ENCODE measurements at regions not wholly inside any gene's neighbourhood (a gene's known extent, or its start where the extent isn't known, plus 50 kb on each side); places are given as distances from the start of the nearest gene placed in this dataset.

DNA sequence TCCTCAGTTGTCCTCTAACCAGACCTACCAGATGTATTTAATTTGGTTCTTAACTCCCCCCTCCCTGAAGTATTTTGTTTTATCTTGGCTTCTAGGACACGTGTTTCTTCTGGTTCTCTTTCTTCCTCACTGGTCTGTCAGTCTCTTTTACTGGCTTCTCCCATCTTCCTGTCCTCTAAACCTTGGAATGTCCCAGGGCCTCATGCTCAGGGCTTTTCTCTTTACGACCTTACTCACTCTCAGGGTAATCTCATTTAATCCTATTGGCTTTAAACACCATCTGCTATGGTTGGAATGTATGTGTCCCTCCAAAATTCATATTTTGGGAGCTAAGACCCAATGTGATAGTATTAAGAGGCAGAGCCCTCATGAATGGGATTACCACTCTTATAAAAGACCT is 418.2 kb upstream of the PODXL start:
- H3K27me3 Mint-ChIP-seq (ENCODE audit: low read depth) = no peaks in the 10 kb centered on the region
- intact Hi-C loops (cut with micrococcal nuclease) = no loop called here
- H3K36me3 Mint-ChIP-seq (ENCODE audit: low read depth) = no peaks in the 10 kb centered on the region
- H3K4me1 Mint-ChIP-seq (ENCODE audit: low read depth) = no peaks in the 10 kb centered on the region
- no peak for DNase-seq
- CTCF ChIA-PET = interaction anchor here (0.5 to 1.1 kb wide), 2 partner anchors 11 to 605 kb away, joined by 3 to 4 read pairs; no protein-coding TSS in a partner anchor
- H3K4me3 Mint-ChIP-seq = no peak overlapping the region
- no peaks in the 10 kb centered on the region for H3K9me3 Mint-ChIP-seq
- no peak overlapping the region for H3K27ac Mint-ChIP-seq

DNA sequence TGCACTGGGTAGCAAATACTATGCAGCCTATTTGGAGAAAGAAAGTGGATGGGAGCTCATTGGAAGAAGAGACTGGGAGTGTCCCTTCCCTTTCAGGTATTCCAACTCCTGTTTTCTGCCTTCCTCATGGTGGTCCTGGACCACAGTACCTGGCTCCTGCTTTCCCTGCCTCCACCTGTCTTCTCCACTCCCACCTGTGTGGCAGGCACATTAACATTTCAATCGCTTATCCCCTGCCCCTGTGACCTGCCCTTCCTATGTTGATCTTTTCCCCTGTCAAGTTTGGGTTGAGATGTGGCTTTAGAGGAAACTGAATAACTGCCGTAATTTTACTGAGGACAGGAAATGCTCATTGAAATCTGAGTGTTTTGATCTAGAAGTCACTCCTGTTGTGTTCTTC is 415.8 kb upstream of the PODXL start:
- Mint-ChIP-seq H3K4me1 (ENCODE audit: low read depth) (no peaks in the 10 kb centered on the region), H3K27me3 (ENCODE audit: low read depth) (no peaks in the 10 kb centered on the region), H3K9me3 (no peaks in the 10 kb centered on the region), H3K27ac (no peak overlapping the region), H3K4me3 (no peak overlapping the region), H3K36me3 (ENCODE audit: low read depth) (no peaks in the 10 kb centered on the region)
- DNase-seq = no peak
- CTCF ChIA-PET = no interaction called here
- intact Hi-C loops (cut with micrococcal nuclease) = no loop called here

DNA sequence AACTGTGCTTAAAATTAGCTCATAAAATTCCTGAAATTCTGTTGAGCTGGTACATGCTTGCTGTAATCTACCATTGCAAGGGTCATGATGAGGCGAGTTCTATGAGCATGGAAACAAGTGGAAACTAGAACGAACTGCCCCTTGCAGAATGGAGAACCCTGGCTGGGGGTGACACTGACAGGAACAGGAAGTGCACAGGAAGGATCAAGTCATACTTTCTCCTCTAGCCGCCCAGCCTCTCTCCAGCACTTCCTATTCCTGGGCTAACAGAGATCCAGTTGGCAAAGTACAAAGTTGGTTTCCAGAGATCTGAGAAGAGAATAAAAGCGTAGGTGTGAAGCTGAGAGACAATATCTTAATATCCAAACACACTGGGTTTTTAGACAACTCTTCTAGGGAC is 414.2 kb upstream of the PODXL start:
- no peaks in the 10 kb centered on the region for H3K27me3 Mint-ChIP-seq (ENCODE audit: low read depth)
- DNase-seq = no peak
- H3K27ac Mint-ChIP-seq = no peak overlapping the region
- intact Hi-C loops (cut with micrococcal nuclease) = no loop called here
- H3K36me3 Mint-ChIP-seq (ENCODE audit: low read depth) = no peaks in the 10 kb centered on the region
- CTCF ChIA-PET = interaction anchor here (0.6 kb wide), 1 partner anchor 279 kb away, joined by 3 read pairs; no protein-coding TSS in a partner anchor
- no peaks in the 10 kb centered on the region for H3K4me1 Mint-ChIP-seq (ENCODE audit: low read depth)
- H3K9me3 Mint-ChIP-seq = no peaks in the 10 kb centered on the region
- H3K4me3 Mint-ChIP-seq = no peak overlapping the region

DNA sequence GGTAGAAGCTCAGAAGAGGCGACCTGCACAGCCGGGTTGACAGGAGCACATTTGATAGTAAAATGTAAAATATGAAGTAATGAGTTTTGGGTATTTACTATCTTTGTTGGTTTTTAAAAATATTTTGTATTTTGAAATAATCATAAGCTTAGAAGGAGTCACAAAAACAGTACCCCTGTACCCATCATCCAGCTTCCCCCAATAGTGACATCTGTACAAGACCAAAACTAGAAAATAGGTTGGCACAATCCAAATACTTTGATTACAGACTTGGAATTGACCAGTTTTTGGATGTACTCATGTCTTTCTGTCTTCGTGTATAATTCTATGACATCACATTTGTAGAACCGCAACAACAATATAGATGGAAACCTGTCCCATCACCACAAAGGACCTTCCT is 413.1 kb upstream of the PODXL start:
- no peaks in the 10 kb centered on the region for H3K4me1 Mint-ChIP-seq (ENCODE audit: low read depth)
- no peak overlapping the region for H3K27ac Mint-ChIP-seq
- H3K36me3 Mint-ChIP-seq (ENCODE audit: low read depth) = no peaks in the 10 kb centered on the region
- no peak overlapping the region for H3K4me3 Mint-ChIP-seq
- DNase-seq = no peak
- H3K9me3 Mint-ChIP-seq = no peaks in the 10 kb centered on the region
- CTCF ChIA-PET = no interaction called here
- no peaks in the 10 kb centered on the region for H3K27me3 Mint-ChIP-seq (ENCODE audit: low read depth)
- intact Hi-C loops (cut with micrococcal nuclease) = no loop called here

DNA sequence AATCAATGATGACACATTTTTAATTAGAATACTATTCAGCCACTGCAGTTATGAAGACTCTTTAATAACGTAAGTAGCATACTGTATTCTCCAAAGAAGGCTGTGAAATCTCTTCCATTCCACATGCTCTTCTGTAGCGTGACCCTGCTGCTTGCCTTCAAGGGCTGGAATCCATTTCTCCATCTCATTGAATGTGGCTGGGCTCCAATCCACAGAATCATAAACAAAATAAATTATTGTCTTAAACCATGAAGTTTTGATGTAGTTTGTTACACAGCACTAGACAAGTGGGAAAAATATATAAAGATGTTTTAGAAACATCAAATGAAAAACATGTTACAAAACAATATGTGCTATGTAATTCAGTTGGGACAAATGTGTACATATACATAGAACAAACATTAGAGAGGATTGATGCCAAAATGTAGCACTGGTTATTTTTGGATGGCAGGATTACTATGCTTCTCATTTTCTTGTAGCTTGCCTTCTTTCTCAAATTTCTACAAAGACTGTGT is 410.8 kb upstream of the PODXL start:
- no peak overlapping the region for H3K4me3 Mint-ChIP-seq
- no peaks in the 10 kb centered on the region for H3K27me3 Mint-ChIP-seq (ENCODE audit: low read depth)
- H3K36me3 Mint-ChIP-seq (ENCODE audit: low read depth) = no peaks in the 10 kb centered on the region
- H3K9me3 Mint-ChIP-seq = no peaks in the 10 kb centered on the region
- CTCF ChIA-PET = no interaction called here
- H3K27ac Mint-ChIP-seq = no peak overlapping the region
- no peaks in the 10 kb centered on the region for H3K4me1 Mint-ChIP-seq (ENCODE audit: low read depth)
- intact Hi-C loops (cut with micrococcal nuclease) = no loop called here
- DNase-seq = no peak

DNA sequence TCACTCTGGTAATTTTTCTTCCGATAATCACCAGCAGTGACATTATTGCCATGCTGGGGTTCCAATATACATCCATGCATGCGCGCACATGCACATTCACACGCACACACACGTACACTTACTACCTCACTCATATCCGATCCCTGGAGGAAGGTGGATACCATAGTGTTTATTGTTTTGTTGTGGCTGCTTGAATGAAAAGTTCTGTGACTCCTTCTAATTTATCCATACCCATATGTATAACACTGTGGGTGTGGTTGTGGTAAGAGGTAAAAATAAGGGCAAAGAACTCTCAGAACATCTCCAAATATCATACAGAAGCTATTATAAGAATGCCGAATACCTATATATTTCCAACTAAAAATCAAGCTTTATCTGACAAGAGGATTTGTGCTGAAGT is 407.8 kb upstream of the PODXL start:
- Mint-ChIP-seq H3K9me3 (no peaks in the 10 kb centered on the region), H3K36me3 (ENCODE audit: low read depth) (no peaks in the 10 kb centered on the region), H3K4me1 (ENCODE audit: low read depth) (no peaks in the 10 kb centered on the region), H3K4me3 (no peak overlapping the region), H3K27ac (no peak overlapping the region), H3K27me3 (ENCODE audit: low read depth) (peaks cover 6% of the 10 kb centered on the region)
- CTCF ChIA-PET = interaction anchor here (1.4 kb wide), 1 partner anchor 19 kb away, joined by 3 read pairs; no protein-coding TSS in a partner anchor
- intact Hi-C loops (cut with micrococcal nuclease) = no loop called here
- DNase-seq = no peak

DNA sequence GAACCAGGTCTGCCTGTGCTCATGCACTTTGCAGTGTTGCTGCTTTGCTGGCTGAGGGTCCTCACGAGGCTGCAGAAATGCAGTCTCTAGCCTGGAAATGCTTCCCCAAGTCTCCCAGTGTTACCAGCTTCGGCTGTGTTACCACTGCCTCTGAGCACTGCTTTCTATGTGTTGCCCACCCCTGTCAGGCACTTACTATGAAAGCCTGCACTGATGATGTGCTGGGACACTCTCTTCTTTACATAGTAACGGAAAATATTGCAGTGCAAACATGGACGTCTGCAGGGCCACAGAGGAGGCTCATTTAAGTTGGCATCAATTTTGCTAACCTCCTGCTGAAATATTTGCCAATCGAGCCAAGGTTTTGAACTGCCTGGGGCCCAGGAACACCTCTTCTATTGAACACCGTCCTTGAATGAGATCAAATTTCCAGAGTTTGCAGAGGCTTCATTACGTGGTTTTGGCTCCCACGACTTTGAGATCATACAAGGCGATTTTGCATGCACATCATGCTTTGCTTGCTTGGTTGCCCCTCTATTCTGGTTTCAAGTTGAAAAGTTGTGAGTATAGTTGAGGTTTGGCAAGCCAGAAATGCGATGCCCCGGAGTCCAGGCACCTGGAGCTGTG is 404.7 kb upstream of the PODXL start:
- Mint-ChIP-seq H3K27me3 (ENCODE audit: low read depth) (peaks cover 6% of the 10 kb centered on the region), H3K4me3 (no peak overlapping the region), H3K36me3 (ENCODE audit: low read depth) (no peaks in the 10 kb centered on the region), H3K27ac (no peak overlapping the region), H3K4me1 (ENCODE audit: low read depth) (no peaks in the 10 kb centered on the region), H3K9me3 (no peaks in the 10 kb centered on the region)
- CTCF ChIA-PET = no interaction called here
- no peak for DNase-seq
- intact Hi-C loops (cut with micrococcal nuclease) = no loop called here

DNA sequence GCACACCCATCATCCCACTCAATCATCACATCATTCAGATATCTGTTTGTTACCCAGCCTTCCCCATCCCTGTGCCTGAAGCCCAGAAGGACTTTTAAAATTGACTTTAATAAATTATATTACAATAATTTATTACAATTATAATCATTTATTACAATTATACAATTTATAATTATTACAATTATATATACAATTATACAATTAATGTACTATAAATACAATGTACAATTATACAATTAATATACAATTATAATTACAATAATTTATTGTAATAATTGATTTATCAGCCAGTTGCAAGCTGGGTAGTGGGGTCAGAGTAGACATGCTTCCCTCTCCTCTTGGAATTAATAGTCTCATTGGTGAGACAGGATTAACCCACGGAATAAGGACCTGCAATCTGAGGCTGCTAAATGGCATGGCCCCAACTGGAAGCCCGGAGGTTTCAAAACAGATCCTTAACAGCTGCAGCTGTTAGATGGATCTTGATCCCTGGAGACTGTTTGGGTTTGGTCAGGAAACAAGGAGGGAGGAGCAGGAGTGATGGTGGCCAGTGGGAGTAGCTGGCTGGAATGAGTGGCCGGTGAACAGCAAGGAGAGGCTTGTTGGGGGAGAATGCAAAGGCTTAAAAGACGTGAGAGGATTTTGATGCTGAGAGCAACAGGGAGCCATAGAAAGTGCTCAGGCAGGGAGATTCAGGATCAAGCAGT is 402.8 kb upstream of the PODXL start:
- H3K27ac Mint-ChIP-seq = no peak overlapping the region
- no peaks in the 10 kb centered on the region for H3K4me1 Mint-ChIP-seq (ENCODE audit: low read depth)
- no peaks in the 10 kb centered on the region for H3K36me3 Mint-ChIP-seq (ENCODE audit: low read depth)

DNA sequence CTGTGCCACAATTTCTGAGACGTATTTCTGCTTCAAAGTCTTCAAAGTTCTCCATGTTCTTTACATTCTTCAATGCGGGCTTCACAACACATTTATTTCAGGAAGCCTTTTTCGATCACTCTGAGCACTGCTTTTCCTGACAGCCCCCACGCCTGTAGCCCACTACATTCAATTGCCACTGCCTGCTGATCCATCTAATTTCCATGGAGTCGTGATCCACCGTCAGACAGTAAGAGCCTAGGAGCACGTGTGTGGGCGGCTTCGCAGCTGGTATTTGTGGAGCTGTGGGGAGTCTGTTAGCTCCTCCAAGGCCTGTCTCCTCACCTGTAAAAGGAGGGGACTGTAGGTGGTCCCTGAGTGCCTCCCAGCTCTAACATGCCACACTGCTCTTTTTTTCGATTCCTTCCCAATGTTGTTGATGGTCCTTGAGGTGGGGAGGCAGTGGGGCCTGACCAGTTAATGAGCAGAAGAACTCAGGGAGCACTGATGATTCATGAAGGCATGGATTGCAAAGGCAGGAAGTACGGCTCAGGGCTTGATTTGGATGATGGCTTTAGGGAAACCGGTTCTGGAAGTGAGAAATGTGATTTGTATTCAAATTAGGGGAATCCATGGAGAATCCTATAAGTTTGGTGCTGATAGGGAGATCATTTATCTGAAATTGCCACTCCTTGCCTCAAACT is 401.1 kb upstream of the PODXL start:
- no peak overlapping the region for H3K4me3 Mint-ChIP-seq
- no peak overlapping the region for H3K27ac Mint-ChIP-seq
- CTCF ChIA-PET = no interaction called here
- H3K4me1 Mint-ChIP-seq (ENCODE audit: low read depth) = no peaks in the 10 kb centered on the region
- intact Hi-C loops (cut with micrococcal nuclease) = no loop called here
- no peaks in the 10 kb centered on the region for H3K36me3 Mint-ChIP-seq (ENCODE audit: low read depth)
- H3K27me3 Mint-ChIP-seq (ENCODE audit: low read depth) = peaks cover 6% of the 10 kb centered on the region
- H3K9me3 Mint-ChIP-seq = no peaks in the 10 kb centered on the region
- DNase-seq = no peak

More for the DNA sequence above, 402.8 kb upstream of the PODXL start:
- CTCF ChIA-PET = no interaction called here
- H3K9me3 Mint-ChIP-seq = no peaks in the 10 kb centered on the region
- H3K4me3 Mint-ChIP-seq = no peak overlapping the region
- intact Hi-C loops (cut with micrococcal nuclease) = no loop called here
- H3K27me3 Mint-ChIP-seq (ENCODE audit: low read depth) = peaks cover 6% of the 10 kb centered on the region
- no peak for DNase-seq

DNA sequence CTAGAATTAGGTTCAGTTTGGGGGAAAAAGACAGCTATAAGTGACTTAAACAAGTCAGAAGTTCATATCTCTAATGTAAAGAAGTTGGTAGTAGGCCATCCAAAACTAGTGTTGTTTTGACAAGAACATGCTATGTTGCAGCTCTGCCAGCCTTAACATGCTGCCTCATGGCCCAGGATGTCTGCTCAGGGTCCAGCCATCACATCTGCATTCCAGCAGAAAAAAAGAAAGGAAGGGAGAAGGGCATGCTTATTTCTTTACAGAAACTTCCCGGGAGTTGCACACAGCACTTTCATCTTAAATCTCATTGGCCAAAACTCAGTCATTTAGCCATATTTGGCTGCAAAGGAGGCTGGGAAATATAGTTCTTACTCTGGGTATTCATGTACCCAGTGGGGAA is 400.4 kb upstream of the PODXL start:
- Mint-ChIP-seq H3K4me3 (no peak overlapping the region), H3K27ac (no peak overlapping the region), H3K27me3 (ENCODE audit: low read depth) (peaks cover 7% of the 10 kb centered on the region), H3K4me1 (ENCODE audit: low read depth) (no peaks in the 10 kb centered on the region), H3K36me3 (ENCODE audit: low read depth) (no peaks in the 10 kb centered on the region), H3K9me3 (peaks cover 1% of the 10 kb centered on the region)
- CTCF ChIA-PET = no interaction called here
- intact Hi-C loops (cut with micrococcal nuclease) = no loop called here
- no peak for DNase-seq

DNA sequence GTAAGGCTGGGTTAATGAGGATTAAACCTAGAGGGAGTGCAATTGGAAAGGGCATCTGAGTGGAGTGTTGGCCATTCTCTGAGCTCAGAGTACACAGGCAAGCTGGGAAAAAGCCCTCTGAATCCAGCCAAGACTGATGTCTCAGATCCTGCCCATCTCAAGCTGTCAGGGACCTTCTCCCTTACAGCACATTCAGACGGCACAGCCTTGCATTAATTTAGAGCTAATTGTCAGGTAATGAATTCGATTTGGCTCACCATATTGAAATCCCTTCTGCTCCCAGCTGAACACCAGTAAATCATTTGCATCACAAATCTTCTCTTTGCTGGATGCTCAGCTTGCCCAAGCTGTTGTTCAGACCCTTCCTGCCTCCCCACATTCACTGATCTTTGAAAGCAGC is 399.3 kb upstream of the PODXL start:
- Mint-ChIP-seq H3K4me3 (no peak overlapping the region), H3K4me1 (ENCODE audit: low read depth) (no peaks in the 10 kb centered on the region), H3K9me3 (peaks cover 11% of the 10 kb centered on the region), H3K27ac (no peak overlapping the region), H3K27me3 (ENCODE audit: low read depth) (peaks cover 9% of the 10 kb centered on the region), H3K36me3 (ENCODE audit: low read depth) (no peaks in the 10 kb centered on the region)
- CTCF ChIA-PET = interaction anchor here (1.0 kb wide), 1 partner anchor 10 kb away, joined by 4 read pairs; no protein-coding TSS in a partner anchor
- intact Hi-C loops (cut with micrococcal nuclease) = no loop called here
- no peak for DNase-seq

DNA sequence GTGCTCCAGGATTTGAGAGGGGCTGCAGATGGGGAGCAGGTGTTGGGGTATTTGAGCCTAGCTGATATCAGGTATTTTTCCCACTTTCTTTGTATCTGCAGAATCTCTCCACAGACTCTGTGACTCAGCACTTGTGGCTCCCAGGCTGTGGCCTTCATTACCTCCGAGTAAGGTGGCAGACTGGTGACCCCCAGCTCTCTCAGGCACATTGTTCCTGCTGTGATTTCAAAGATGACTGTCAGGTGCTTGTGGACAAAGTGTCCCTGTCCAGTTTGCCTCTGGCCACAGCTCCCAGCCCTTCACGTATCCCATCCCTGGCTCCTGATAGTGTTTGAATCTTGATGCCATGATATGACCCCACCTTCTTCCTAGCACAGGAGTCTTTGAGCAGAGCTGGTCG is 396.8 kb upstream of the PODXL start:
- peaks cover 12% of the 10 kb centered on the region for H3K9me3 Mint-ChIP-seq
- no peaks in the 10 kb centered on the region for H3K4me1 Mint-ChIP-seq (ENCODE audit: low read depth)
- no peak for DNase-seq
- CTCF ChIA-PET = no interaction called here
- no peak overlapping the region for H3K27ac Mint-ChIP-seq
- H3K27me3 Mint-ChIP-seq (ENCODE audit: low read depth) = peaks cover 8% of the 10 kb centered on the region
- no peaks in the 10 kb centered on the region for H3K36me3 Mint-ChIP-seq (ENCODE audit: low read depth)
- intact Hi-C loops (cut with micrococcal nuclease) = no loop called here
- H3K4me3 Mint-ChIP-seq = no peak overlapping the region

DNA sequence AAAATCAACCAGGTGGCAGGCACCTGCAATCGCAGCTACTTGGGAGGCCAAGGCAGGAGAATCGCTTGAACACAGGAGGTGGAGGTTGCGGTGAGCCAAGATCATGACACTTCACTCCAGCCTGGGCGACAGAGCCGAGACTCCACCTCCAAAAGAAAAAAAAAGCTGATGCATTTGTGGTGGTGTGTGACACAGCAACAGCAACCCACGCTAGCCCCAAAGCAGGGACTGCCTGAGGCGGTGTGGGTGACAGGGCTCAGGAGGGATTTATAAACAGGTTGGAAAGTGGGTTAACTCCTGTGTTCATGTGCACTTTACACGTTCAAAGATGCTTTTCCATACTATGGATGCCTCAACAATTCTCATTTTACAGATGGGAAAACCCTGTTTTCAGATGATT is 395.9 kb upstream of the PODXL start:
- Mint-ChIP-seq H3K9me3 (peaks cover 12% of the 10 kb centered on the region), H3K27ac (no peak overlapping the region), H3K4me1 (ENCODE audit: low read depth) (no peaks in the 10 kb centered on the region), H3K4me3 (no peak overlapping the region), H3K27me3 (ENCODE audit: low read depth) (peaks cover 8% of the 10 kb centered on the region), H3K36me3 (ENCODE audit: low read depth) (no peaks in the 10 kb centered on the region)
- CTCF ChIA-PET = no interaction called here
- intact Hi-C loops (cut with micrococcal nuclease) = no loop called here
- DNase-seq = no peak

Measured in activated naive CD4-positive, alpha-beta T cell treated with anti-CD3 and anti-CD28 coated beads for 36 hours (primary cell).